ENCODE measurements at regions not wholly inside any gene's neighbourhood (a gene's known extent, or its start where the extent isn't known, plus 50 kb on each side); places are given as distances from the start of the nearest gene placed in this dataset.

DNA sequence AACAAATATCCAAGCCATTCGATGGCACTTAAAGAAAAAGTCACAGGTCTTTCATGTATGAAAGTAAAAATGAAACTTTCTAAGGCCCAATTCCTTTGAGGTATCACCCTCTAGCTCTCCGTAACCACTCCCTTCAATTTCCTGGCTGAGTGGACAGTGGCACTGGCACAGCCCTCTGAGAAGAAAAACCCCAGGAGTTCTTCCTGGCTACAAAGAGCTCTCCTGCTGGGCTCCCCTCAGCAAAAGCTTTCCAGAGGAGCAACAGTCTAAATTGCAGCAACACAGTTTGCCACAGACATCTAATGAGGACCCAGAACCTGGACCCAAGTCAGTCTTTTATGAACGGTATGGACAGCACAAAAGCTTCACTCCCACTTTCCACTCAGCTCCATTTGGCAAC, 71.8 kb downstream of the FUNDC1 start:
- no peak for DNase-seq

DNA sequence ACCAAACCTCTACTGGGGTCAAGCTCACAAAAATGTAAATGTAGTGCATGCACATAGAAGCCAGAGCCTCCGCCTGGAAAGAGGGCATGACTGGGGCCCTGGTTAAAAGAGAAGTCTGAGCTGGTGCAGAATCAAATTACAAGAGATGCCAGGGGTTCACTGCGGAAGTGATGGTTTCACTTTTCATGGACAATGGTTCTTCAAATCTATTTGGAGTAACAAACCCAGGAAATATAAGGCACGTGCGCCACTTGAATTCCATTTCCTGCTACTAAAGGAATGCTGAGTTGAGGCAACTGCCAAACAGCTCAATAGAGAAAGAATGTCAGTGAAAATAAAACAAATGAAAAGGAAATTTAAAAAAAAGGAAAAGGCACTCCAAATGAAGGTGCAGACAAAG, 79.8 kb downstream of the FUNDC1 start:
- DNase-seq = no peak

DNA sequence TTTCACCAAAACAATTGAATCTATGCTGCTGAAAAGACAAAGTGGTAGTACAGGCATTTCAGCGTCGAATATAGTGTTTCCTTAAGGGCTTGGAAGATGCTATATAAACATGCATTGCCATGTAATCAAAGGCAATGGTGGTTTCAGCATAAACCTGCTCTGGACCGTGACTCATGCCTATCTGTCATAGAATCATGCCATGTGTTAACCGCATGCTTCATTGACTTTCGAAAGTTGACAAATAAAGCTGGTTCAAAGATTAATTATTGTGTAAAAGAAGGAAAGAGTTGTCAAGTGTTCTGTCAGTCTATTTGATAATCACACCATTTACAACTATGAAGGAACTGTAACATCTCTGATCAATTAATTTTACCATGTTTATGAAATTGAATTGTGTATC, 83.2 kb downstream of the FUNDC1 start:
- DNase-seq = no peak

- DNase-seq = no peak
Observed at GRCh38 chrX:44456685-44457084, 86.0 kb downstream of the FUNDC1 start.

GRCh38 chrX:44451056-44451455, 91.6 kb downstream of the FUNDC1 start:
- no peak for DNase-seq

DNA sequence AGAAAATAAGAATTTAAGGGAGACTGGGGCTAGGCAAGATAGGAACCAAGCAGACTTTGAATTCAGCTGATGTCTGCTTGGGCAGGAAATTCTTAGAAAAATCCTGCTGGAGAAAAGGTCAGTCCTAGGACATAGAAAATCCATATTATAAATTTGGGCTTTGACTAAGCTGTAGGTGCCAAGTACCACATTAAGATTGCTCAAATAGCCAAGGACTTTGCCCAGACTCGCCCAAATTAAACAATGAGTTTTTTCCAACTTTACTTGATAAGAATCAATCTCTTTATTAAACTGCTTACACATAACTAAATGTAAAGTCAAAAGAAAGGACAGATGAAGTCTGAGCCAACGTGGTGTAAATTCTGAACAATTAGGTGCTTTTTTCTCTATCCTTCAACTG, 95.4 kb downstream of the FUNDC1 start:
- DNase-seq = no peak

- no peak for DNase-seq
Observed at GRCh38 chrX:44440006-44440405, 96.5 kb upstream of the EFHC2 start.

DNA sequence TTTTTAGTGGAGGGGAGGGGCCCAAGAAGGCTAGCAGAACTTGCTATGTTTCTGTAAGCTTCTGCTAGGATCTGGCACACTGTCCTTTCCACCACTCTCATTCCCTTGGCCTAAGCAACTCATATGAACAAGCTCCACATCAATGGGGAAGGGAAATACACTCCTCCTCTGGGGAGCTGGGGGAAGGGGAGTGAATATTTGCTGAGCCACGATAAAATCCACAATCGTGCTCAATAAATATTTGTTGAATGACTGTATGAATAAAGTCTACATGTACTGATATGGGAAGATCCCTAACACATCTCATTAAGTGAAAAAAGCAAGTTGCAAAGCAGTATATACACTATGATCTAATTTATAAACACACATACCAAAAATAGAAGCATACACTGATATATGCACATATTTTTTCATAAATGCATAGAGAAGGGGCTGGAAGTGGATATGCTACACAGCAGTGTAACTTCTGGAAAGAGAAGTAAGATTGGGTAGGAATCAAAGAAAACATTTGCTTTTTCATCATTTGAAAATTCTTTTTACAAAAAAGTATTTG, 95.8 kb upstream of the EFHC2 start:
- DNase-seq = no peak

DNA sequence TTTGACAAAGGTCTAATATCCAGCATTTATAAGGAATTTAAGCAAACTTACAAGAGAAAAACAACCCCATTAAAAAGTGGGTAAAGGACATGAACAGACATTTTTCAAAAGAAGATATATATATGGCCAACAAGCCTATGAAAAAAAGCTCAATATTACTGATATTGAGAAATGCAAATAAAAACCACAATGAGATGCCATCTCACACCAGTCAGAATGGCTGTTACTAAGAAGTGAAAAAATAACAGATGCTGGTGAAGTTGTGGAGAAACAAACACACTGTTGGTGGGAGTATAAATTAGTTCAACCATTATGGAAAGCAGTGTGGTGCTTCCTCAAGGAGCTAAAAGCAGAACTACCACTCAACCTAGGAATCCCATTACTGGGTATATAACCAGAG, 91.6 kb upstream of the EFHC2 start:
- DNase-seq = no peak

GRCh38 chrX:44433556-44433955, 90.1 kb upstream of the EFHC2 start:
- DNase-seq = no peak

DNA sequence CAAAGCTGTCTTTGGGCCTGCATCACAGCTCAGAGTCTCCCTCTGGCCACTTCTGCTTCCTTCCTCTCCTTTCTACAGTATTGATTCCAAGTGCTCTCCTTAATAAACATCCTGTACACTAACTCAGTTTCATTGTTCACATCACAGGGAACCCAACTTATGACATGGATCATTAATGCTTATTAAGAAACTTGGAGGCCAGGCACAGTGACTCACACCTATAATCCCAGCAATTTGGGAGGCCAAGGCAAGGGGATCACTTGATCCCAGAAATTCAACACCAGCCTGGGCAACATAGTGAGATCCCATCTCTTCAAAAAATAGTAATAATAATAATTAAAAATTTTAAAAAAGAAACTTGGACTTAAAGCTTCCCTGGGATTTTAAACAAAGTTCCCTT, 89.2 kb upstream of the EFHC2 start:
- DNase-seq = no peak

DNA sequence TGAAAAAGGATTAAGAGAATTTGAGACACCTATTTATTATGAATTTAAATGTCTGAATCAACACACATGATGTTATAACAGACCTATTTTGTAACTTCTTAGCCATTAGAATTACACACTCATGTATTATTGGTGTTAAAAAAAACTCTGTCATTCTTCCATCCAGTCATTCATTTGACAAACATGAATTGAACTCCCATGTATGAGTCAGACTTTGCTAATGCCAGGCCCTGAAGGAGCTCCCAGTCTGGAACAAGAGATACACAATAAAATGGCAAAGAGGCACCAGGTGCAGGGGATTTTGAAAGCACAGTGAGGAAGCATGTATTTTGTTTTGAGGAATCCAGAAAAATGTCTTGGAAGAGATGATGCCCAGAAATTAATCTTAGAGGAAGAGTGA, 87.7 kb upstream of the EFHC2 start:
- DNase-seq = no peak

DNA sequence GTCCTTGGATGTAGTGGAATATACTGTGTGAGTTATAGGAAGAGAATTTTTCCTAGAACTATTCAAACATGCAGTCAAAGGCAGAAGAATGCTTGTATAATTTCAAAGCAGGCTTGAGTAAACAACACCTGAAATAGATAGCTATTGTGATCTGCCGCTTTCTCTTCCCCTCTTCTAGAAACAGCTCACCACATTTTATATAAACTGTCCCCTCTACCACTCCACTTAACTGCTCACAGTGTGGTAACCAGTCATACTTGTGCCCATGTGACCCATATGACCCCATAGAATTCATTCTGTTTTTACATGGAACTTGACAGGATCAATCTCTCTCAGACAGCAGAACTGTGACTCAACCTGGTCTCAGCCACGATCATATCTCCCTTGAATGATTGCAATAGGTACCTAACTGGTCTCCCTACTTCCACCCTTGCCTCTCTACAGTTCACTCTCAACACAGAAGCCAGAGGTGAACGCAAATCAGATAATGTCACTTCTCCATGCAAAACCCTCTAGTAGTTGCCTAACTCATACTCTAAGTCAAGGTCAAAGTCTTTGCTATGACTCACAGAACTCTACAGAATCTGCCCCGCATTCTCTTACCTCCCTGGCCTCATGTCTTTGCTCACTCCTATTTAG, 85.6 kb upstream of the EFHC2 start:
- no peak for DNase-seq

GRCh38 chrX:44422631-44423030, 79.2 kb upstream of the EFHC2 start:
- DNase-seq = no peak

GRCh38 chrX:44415639-44416386, 72.3 kb upstream of the EFHC2 start:
- no peak for DNase-seq

DNA sequence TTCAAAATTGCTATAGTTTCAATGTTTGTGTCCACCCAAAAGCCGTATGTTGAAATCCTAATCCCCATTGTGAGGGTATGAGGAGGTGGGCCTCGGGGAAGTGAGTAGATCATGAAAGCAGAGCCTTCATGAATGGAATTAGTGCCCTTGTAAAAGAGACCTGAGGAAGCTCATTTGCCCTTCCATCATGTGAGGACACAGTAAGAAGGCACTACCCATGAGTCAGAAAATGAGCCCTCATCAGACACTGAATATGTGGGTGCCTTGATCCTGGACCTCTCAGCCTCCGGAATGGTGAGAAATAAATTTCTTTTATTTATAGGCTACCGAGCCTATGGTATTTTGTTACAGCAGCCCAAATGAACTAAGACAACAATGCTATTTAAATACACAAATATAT, 57.7 kb upstream of the EFHC2 start:
- no peak for DNase-seq

- peak; percentile 52 for DNase-seq
Observed at GRCh38 chrX:44400588-44400987, 57.1 kb upstream of the EFHC2 start.

- DNase-seq = no peak
Observed at GRCh38 chrX:44400161-44400560, 56.7 kb upstream of the EFHC2 start.

All from stimulated activated CD4-positive, alpha-beta T cell treated with anti-CD3 and anti-CD28 coated beads, Interleukin-15, amount 100 ng/mL, for 24 hours (primary cell).